AG09319 (cell line): ENCODE measurements at regions not wholly inside any gene's neighbourhood (a gene's known extent, or its start where the extent isn't known, plus 50 kb on each side); places are given as distances from the start of the nearest gene placed in this dataset.

ENCODE experiments used
- DNase-seq: peaks from one replicate; pipeline ENCODE4 v3.0.0-alpha.2; 2010; ENCODE audit warnings: low read depth; ENCODE audit errors: extremely low read depth
- TF ChIP-seq, protein P1 (sequence below): IDR thresholded peaks from 2 replicates; pipeline ENCODE4 v1.5.1; 2011; ENCODE audit warnings: low read depth, mild to moderate bottlenecking, inconsistent platforms, low read length, moderate library complexity

DNA sequence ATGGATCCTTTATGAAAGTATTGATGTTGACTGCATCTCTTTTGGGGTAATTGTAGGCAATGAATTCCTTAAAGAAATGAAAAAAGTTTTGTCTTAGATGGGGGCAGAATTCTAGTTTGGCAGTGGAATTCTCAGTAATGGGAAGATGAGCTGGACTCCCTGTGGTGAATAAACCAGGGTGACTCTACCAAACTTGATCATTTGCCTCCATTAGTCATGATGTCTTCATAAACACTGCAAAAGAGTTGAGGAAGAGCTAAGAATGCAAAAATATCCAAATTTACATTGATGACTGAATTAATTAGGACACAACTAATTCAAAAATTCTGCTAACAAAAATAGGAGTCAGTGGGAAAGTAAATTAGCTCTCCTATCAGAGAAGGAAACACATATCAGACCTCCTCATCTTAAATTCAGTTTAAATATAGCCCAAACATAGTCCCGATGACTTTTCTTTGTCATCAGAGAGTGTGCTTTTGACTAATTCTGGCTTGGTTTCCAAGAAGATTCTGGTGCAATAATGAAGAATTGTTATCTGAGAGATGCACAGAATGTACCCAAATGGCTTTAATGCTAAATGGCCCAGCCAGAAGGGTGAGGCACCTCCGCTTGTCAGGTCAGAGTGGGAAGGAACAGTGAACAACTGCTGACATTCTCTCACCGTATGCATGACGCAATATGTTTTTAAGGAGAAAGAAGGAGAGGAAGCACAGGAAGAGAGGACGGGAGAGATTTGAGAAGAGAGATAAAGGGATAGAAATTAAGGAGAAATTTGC, 525.1 kb downstream of the LMO4 start:
- TF ChIP-seq, protein P1, sequence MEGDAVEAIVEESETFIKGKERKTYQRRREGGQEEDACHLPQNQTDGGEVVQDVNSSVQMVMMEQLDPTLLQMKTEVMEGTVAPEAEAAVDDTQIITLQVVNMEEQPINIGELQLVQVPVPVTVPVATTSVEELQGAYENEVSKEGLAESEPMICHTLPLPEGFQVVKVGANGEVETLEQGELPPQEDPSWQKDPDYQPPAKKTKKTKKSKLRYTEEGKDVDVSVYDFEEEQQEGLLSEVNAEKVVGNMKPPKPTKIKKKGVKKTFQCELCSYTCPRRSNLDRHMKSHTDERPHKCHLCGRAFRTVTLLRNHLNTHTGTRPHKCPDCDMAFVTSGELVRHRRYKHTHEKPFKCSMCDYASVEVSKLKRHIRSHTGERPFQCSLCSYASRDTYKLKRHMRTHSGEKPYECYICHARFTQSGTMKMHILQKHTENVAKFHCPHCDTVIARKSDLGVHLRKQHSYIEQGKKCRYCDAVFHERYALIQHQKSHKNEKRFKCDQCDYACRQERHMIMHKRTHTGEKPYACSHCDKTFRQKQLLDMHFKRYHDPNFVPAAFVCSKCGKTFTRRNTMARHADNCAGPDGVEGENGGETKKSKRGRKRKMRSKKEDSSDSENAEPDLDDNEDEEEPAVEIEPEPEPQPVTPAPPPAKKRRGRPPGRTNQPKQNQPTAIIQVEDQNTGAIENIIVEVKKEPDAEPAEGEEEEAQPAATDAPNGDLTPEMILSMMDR = no peak
- no peak for DNase-seq

DNA sequence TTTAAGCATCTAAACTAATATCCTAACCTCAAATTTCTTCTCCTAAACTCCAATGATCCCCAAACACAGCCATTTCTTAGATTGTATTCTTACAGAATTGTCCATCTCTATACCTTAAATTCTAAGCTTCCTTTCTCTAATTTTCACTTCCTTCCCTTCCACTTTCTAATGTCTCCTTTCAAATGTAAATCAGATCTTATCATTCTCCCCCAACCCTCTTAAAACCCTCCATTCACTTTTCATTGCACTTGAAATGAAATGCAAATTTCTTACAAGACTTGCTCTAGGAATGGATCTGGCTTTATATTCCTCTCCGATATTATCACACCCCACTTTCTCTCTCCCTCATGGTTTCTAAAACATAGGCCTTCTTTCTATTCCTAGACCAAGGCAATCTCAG, 534.6 kb downstream of the LMO4 start:
- TF ChIP-seq, protein P1 = no peak
- no peak for DNase-seq

DNA sequence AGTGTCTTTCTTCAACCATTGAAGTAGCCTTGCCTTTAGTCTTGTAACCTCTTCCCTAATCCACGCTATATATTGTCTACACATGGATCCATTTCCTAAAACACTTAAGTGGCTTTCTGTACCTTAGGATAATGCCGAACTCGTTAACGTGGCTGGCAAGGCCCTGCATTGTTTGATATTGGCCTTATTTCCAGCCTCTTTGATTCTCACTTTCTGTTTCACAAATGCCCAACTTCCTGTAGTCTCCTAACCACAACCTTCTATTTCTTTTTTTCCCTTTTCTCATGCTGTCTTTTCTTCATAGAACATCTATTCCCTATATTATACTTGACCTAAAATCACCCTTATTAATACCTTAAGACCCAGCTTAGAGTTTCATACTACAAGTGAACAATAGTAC, 536.0 kb downstream of the LMO4 start:
- TF ChIP-seq, protein P1 = no peak
- no peak for DNase-seq

DNA sequence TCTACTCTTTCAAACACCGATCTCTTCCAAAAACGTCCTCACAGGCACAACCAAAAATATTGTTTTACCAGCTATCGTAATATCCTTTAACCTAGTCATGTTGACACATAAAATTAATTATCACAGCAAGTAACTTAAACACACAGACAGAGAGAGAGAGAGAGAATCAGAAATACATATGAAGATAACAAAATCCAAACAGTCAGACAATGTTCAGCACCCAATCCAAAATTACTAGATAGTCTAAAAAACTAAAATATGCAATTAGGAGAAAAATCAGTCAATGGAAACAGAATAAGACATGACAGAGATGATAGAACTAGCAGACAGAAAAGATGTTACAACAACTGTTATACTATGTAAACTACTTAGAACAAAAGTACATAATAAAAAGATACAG, 537.7 kb downstream of the LMO4 start:
- DNase-seq = no peak
- TF ChIP-seq, protein P1 = no peak

DNA sequence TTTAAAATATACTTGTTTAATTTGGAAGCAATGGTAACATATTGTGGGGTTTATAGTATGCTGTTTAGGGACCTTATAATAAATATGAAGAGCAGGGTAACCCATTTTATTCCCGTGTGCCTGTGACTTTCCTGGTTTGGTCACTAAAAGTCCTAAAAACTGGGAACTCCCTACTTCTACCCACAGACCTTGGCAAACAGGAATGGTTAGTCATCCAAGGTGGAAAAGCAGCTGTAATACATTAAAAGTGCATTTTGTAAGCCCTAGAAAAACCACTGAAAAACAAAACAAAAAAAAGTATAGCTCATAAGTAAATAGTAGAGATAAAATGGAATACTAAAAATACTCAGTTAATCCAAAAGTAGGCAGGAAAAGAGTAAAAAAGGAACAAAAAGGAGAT, 538.9 kb downstream of the LMO4 start:
- DNase-seq = peak; percentile 2

DNA sequence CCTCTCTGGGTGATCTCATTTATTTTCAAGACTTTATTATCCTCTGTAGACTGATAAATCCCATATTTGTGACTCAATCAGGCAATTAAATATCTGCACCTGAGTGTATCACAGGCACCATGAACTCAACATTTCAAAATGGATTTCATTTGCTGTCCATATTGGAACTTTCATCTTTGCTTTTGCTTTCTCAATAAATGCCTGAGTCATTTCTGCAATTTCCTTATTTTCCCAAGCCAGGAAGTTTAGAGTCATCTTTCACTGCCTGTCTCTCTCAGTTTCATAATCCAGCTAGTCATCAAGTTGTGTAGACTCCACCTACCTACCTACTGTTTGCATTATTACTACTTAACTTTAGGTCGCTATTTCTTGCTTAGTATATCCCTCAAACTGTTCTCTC, 540.9 kb downstream of the LMO4 start:
- TF ChIP-seq, protein P1 = no peak
- DNase-seq = peak; percentile 1

More for the DNA sequence above, 538.9 kb downstream of the LMO4 start:
- TF ChIP-seq, protein P1 = no peak

DNA sequence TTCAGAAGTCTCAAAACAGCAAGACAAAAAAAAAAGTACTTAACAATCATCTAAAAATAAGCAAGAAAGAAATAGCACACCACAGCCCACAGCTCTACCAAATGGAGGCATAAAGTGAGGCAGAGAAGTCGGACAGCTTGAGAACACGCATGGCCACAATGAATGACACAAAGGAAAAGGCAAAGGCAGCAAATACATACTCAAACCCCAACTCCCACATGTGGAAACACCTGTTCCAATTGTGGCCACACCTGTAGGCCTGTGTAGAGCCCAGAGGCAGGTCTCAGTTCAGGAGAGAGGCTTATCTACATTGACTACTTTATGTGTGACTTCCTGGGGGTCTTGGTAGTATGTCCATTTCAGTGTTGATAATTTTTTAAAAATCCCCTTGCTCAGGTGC, 543.5 kb downstream of the LMO4 start:
- TF ChIP-seq, protein P1 = no peak
- DNase-seq = no peak
